NT2/D1 (cell line): ENCODE measurements at regions not wholly inside any gene's neighbourhood (a gene's known extent, or its start where the extent isn't known, plus 50 kb on each side); places are given as distances from the start of the nearest gene placed in this dataset.

Source experiments
- SUZ12 ChIP-seq: IDR thresholded peaks from 2 replicates; pipeline ENCODE4 v1.6.1; 2011; ENCODE audit not compliant: insufficient read length, insufficient read depth; ENCODE audit errors: extremely low read depth
- YY1 ChIP-seq: IDR thresholded peaks from 2 replicates; pipeline ENCODE4 v1.6.1; 2011; ENCODE audit not compliant: insufficient read length, insufficient read depth
- ZNF274 ChIP-seq: IDR thresholded peaks from 2 replicates; pipeline ENCODE4 v1.6.1; 2011; ENCODE audit warnings: mild to moderate bottlenecking, low read depth, low read length

DNA sequence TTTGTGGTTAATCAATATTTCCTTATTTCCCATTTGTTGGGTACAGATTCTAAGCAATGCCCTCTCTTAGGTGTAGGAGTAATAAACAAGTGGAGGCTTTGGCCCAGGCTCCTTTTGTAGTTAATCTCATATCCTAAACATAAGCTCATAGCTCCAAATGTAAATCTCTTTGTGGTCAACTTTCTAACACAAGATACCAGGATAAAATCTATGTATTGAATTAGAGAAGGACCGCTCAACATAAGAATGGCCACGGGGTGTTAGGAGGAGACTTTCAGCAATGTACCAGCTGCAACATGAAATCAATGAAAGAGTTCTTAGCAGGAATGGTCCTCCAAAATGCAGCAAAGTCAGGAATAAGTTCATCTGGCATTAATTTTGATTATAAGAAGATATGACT, 334.5 kb upstream of the ITGA1 start:
- no peak for TF ChIP-seq YY1
- no peak for TF ChIP-seq SUZ12
- no peak for TF ChIP-seq ZNF274
